HuH-7 (cell line): ENCODE measurements at regions not wholly inside any gene's neighbourhood (a gene's known extent, or its start where the extent isn't known, plus 50 kb on each side); places are given as distances from the start of the nearest gene placed in this dataset.
"Not testable (repeated sequence)": the region's sequence is repeated elsewhere in the genome, so short reads cannot be mapped to it uniquely, and the experiment has no call there.

Experiments
- DNase-seq: peaks from one replicate; pipeline ENCODE4 v3.0.0; 2011; ENCODE audit warnings: low spot score

DNA sequence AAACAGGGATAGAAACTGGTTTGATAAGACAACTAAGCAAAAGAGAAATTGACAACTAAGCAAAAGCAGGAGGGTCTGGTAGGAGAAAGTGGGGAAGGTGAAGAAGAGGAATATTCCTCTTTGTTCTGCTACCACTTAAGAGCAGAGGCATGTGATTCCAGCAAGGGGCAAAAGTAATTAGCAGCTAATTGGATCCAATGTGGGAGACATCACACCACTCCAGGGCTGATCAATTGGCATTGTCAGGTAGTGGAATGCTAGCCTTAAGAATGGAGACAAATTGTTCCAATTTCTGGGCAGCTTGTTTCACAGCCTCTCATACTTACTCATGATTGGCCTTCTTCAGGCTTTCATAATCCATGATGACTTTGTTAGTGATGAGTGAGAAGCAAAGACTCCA is 547.1 kb upstream of the GCFC2 start:
- DNase-seq = no peak

GRCh38 chr2:76256458-76257088 is 545.9 kb upstream of the GCFC2 start:
- no peak for DNase-seq

GRCh38 chr2:76252704-76253103 is 542.0 kb upstream of the GCFC2 start:
- no peak for DNase-seq

GRCh38 chr2:76251342-76251741 is 540.6 kb upstream of the GCFC2 start:
- no peak for DNase-seq

DNA sequence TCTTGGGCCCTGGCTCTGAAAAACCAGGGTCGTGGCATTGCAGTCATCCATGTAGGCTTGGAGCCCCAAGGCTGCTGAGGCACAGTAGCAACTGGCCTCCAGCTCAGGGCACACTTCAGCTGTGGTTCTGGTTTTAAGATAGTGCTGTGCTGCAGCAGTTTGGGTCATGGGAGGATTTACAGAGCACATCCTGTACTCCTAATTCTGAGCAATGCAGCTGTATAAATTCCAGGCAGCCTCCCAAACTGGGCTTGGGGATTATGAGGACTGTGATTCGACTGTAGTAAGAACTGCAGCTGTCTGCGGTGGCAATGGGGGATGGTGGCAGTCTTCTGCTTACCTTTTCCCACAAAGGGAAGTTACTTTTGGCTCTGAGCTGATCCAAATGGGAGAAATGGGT is 536.3 kb upstream of the GCFC2 start:
- no peak for DNase-seq

GRCh38 chr2:76211991-76212985 is 501.6 kb upstream of the GCFC2 start:
- DNase-seq = no peak

DNA sequence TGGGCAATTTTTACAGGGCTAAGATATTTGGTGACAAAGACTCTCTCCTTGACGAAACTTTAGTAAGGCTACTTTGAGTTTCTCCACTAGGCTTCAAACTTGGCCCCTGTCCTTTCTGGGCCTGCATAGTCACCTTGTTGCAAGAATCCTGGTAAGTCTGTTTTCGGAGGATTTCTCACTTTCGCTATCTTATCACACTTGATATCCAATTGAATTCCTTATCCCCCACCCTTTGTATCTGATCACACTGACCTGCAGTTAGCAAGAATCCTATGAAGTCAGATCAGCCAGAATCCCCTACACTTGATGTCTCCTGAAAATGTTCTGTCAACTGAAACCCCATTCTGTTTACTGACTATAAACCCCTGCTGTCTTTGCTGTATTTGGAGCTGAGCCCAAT is 499.8 kb upstream of the GCFC2 start:
- DNase-seq = no peak

- DNase-seq = no peak
Measured at GRCh38 chr2:76204048-76204447, 493.3 kb upstream of the GCFC2 start.

GRCh38 chr2:76202866-76203265 is 492.2 kb upstream of the GCFC2 start:
- no peak for DNase-seq

GRCh38 chr2:76197842-76198448 is 487.2 kb upstream of the GCFC2 start:
- DNase-seq = peak; percentile 4

DNA sequence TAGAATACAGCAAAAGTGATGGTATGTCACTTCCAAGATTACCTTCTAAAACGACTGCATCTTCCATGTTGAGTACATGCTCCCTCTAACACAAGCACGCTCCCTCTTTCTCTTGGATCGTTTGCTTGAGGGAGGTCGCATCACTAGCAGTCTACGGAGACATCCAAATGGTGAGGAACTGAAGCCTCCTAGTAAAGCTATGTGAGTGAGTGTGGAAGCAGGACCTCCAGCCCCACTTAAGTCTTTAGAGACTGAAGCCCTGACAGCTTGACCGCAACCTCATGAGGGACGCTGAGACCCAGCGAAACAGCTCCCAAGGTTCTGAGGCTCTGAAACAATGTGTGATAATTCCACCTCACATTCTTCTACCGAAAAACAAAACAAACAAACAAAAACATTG is 486.7 kb upstream of the GCFC2 start:
- DNase-seq = no peak

- no peak for DNase-seq
Measured at GRCh38 chr2:76194031-76194775, 483.5 kb upstream of the GCFC2 start.

GRCh38 chr2:76193089-76193488 is 482.4 kb upstream of the GCFC2 start:
- DNase-seq = no peak

DNA sequence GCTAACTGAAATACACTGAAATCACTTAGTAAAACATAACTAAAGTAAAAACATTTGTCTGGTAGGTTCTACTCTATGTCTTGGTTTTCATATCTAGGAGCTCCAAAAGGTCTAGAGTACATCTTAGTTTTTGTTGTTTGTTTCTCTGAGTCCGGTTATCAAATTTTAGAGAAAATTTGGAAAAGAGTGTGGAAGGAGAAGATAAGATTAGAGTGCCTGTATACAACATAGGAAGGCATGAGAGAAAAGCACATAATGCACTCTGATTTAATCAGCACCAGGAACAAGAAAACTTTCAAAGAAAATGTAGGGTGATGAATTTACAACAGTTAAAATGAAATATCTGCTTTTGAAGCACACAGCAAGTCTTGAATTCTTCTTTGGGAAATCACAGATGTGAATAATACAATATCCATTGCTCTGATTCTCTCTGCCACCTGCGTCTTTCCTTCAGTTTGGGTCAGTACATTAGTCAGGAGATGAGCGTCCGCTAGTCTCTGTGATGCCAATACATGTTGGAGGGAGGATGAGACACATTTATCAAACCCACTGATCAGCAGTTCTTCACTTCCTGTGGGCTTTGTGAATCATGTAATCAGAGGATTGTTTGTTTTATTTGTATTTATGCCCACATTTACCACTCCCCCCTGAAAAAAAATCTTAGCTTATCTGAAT is 477.8 kb upstream of the GCFC2 start:
- DNase-seq = no peak

DNA sequence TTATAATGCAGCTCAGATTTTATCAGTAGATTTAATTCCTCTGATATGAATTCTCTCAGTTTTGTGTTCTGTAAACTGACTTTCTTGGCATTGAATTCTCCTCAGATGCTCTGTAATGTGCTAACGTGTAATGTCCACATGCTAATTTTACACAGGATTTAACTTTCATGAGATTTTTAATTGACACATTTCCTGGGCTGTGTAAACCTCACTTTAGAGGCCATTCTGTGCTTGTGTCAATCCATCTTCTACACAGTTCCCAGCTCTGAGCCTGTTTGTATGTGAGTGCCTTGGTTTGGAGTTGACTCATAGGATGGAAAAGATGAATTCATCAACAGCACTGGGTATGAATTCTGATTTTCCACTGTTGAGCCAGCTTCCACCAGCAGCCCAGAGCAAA is 476.7 kb upstream of the GCFC2 start:
- no peak for DNase-seq

GRCh38 chr2:76180676-76181075 is 470.0 kb upstream of the GCFC2 start:
- DNase-seq = no peak

DNA sequence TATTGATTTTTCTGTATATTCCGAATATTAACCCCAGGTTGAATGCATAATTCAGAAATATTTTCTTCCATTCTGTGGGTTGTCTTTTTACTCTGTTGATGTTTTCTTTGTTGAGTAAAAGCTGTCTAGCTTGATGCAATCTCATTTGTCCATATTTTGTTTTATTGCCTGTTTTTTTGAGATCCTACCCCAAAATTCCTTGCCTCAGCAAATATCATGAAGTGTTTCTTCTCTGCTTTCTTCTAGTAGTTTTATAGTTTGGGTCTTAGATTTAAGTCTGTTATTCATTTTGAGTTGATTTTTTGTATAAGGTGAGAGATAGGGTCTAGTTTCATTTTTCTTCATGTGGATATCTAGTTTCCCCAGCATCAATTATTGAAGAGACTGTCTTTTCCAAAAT is 467.9 kb upstream of the GCFC2 start:
- DNase-seq = no peak

GRCh38 chr2:76175295-76175694 is 464.6 kb upstream of the GCFC2 start:
- DNase-seq = no peak

GRCh38 chr2:76174505-76174904 is 463.8 kb upstream of the GCFC2 start:
- DNase-seq = no peak

GRCh38 chr2:76173206-76173605 is 462.5 kb upstream of the GCFC2 start:
- DNase-seq = not testable (repeated sequence)

DNA sequence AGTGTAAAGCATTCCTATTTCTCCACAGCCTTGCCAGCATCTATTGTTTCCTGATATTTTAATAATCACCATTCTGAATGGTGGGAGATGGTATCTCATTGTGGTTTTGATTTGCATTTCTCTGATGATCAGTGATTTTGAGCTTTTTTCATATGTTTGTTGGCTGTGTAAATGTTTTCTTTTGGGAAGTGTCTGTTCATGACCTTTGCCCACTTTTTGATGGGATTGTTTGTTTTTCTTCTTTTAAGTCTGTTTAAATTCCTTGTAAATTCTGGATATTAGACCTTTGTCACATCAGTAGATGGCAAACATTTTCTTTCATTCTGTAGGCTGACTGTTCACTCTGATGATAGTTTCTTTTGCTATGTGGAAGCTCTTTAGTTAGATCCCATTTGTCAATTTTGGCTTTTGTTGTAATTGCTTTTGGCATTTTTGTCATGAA is 461.5 kb upstream of the GCFC2 start:
- DNase-seq = not testable (repeated sequence)

- no peak for DNase-seq
Measured at GRCh38 chr2:76170856-76171255, 460.1 kb upstream of the GCFC2 start.
